ENCODE measurements at regions not wholly inside any gene's neighbourhood (a gene's known extent, or its start where the extent isn't known, plus 50 kb on each side); places are given as distances from the start of the nearest gene placed in this dataset.

GRCh38 chr9:127556871-127557270 lies 55.2 kb upstream of the STXBP1 start:
- TF ChIP-seq ZNF274 (IDR thresholded peaks at IDR 0.05; ENCODE audit: low read depth, low read length) (no peak), CTCF (IDR thresholded peaks at IDR 0.05 in 2 of 3, conservative IDR thresholded peaks at IDR 0.05 in 1 of 3; ENCODE audit: borderline replicate concordance in 1 of 3, insufficient read depth in 1 of 3, low read depth in 2 of 3, low read length in 2 of 3) (no peak), TCF7L2 (IDR thresholded peaks at IDR 0.05; ENCODE audit: borderline replicate concordance, extremely low read depth, insufficient read depth, insufficient read length) (no peak)
